ENCODE measurements at regions not wholly inside any gene's neighbourhood (a gene's known extent, or its start where the extent isn't known, plus 50 kb on each side); places are given as distances from the start of the nearest gene placed in this dataset.

GRCh38 chr13:108095036-108095435 lies 120.3 kb downstream of the LIG4 start:
- TF ChIP-seq CTCF (IDR thresholded peaks at IDR 0.05; ENCODE audit: insufficient read depth, low read length, poor library complexity, severe bottlenecking) (no peak), EZH2phosphoT487 (conservative IDR thresholded peaks at IDR 0.05; ENCODE audit: low read length) (no peak)

All from SU-DHL-6 (cell line).